ENCODE measurements at regions not wholly inside any gene's neighbourhood (a gene's known extent, or its start where the extent isn't known, plus 50 kb on each side); places are given as distances from the start of the nearest gene placed in this dataset.

DNA sequence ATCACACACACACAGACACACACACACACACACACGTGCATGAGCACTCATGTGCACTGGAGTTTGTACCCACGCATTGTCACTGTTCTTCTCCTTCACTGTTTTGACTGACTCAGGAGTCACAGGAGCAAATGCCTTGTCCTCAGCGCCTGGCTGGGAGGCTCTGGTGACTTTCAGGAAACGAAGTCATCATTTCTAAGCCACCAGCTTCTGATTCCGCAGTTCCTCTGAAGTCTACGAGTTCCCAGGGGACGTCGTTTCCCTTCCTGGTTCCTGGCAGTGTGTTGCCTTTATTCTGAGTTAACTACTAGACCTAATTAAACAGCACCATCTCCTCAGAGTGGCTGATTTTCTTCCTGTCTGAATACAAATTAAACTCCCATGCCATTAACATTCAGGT is 82.2 kb upstream of the PMEPA1 start:
- 48 to 50% methylated on average over 8 of the region's 8 CpGs for WGBS, 2 donors
- Histone ChIP-seq H3K27me3 (no peaks in the 10 kb centered on the region), H3K4me3 (replicated peaks in 1 of 3) (no peak overlapping the region), H3K27ac (no peak overlapping the region), H3K36me3 (no peaks in the 10 kb centered on the region), H3K4me1 (no peaks in the 10 kb centered on the region), H3K9me3 (no peaks in the 10 kb centered on the region)
- intact Hi-C loops (cut with DNase I), result no loop called here
- TF ChIP-seq, protein P1, sequence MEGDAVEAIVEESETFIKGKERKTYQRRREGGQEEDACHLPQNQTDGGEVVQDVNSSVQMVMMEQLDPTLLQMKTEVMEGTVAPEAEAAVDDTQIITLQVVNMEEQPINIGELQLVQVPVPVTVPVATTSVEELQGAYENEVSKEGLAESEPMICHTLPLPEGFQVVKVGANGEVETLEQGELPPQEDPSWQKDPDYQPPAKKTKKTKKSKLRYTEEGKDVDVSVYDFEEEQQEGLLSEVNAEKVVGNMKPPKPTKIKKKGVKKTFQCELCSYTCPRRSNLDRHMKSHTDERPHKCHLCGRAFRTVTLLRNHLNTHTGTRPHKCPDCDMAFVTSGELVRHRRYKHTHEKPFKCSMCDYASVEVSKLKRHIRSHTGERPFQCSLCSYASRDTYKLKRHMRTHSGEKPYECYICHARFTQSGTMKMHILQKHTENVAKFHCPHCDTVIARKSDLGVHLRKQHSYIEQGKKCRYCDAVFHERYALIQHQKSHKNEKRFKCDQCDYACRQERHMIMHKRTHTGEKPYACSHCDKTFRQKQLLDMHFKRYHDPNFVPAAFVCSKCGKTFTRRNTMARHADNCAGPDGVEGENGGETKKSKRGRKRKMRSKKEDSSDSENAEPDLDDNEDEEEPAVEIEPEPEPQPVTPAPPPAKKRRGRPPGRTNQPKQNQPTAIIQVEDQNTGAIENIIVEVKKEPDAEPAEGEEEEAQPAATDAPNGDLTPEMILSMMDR (IDR thresholded peaks at IDR 0.05), result no peak
- TF ChIP-seq POLR2A (IDR thresholded peaks at IDR 0.05), result no peak
- no peak for DNase-seq

- DNase-seq, result no peak
- Histone ChIP-seq H3K27ac (no peak overlapping the region), H3K9me3 (no peaks in the 10 kb centered on the region), H3K27me3 (no peaks in the 10 kb centered on the region), H3K4me1 (no peaks in the 10 kb centered on the region), H3K36me3 (no peaks in the 10 kb centered on the region), H3K4me3 (replicated peaks in 1 of 3) (no peak overlapping the region)
- intact Hi-C loops (cut with DNase I), result no loop called here
- TF ChIP-seq, protein P1 (IDR thresholded peaks at IDR 0.05), result no peak
- no peak for TF ChIP-seq POLR2A (IDR thresholded peaks at IDR 0.05)
- WGBS, 2 donors, result 87 to 92% methylated on average over 15 of the region's 15 CpGs
Measured at GRCh38 chr20:57791178-57791962, 81.6 kb upstream of the PMEPA1 start.

DNA sequence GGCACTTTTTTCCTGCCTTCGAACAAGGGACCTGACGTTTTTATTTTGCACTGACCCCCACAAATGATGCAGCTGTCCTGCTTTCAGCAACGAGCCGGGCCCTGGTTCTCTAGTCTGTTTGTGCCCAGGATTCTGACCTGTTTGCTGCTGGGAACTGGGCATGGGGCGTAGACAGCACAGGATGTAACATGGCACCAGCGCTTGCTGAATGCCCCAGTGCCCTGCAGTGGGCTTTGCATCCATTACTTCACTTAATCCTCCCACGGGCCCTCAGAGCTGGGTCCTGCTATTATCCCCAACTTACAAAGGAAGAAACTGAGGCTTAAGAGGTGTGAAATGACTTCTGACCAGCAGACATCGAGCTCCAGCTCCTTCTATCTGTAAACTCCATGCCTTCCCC is 80.4 kb upstream of the PMEPA1 start:
- DNase-seq, result no peak
- 78 to 86% methylated on average over 8 of the region's 8 CpGs for WGBS, 2 donors

DNA sequence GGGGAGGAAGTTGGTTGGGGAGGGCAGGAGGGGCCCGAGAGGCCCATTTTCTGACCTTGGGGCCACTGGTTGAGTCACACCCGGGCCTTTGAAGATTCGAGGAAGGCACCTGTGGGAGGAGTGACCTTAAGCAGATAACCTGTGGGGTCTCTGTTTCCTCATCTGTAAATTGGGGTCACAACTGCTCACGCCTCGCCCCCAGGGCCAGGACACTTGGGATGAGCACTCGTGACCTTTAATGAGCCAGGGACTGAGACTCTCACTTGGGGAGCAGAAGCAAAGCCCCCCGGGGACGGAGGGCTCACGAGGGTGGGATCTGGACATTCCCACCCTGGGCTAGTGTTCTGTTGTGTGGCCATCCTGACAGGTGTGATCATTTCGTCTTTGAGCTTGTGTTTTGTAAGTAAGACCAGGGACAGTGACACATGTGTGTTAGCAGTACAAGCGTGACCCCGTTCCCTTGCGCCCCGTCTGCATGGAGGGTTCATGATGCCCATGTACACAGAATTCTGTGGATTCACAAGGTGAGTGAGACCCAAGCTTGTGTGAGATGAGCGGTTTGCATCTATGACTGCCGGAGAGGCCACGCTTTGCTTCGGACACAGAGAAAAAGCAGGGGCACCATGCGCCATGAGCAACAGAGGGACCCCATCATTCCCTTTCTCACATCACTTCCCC is 79.3 kb upstream of the PMEPA1 start:
- H3K9me3 ChIP-seq, result no peaks in the 10 kb centered on the region
- H3K27me3 ChIP-seq, result no peaks in the 10 kb centered on the region
- H3K27ac ChIP-seq, result no peak overlapping the region
- WGBS, 2 donors, result 86 to 90% methylated on average over 19 of the region's 19 CpGs
- TF ChIP-seq POLR2A (IDR thresholded peaks at IDR 0.05), result no peak
- TF ChIP-seq, protein P1 (IDR thresholded peaks at IDR 0.05), result no peak
- intact Hi-C loops (cut with DNase I), result no loop called here
- H3K36me3 ChIP-seq, result no peaks in the 10 kb centered on the region
- no peak overlapping the region for H3K4me3 ChIP-seq (replicated peaks in 1 of 3)
- H3K4me1 ChIP-seq, result no peaks in the 10 kb centered on the region
- DNase-seq, result no peak

More for the DNA sequence above, 80.4 kb upstream of the PMEPA1 start:
- no peak overlapping the region for H3K4me3 ChIP-seq (replicated peaks in 1 of 3)
- no peaks in the 10 kb centered on the region for H3K9me3 ChIP-seq
- H3K27me3 ChIP-seq, result no peaks in the 10 kb centered on the region
- H3K27ac ChIP-seq, result no peak overlapping the region
- TF ChIP-seq POLR2A (IDR thresholded peaks at IDR 0.05), result no peak
- TF ChIP-seq, protein P1 (IDR thresholded peaks at IDR 0.05), result no peak
- intact Hi-C loops (cut with DNase I), result no loop called here
- no peaks in the 10 kb centered on the region for H3K4me1 ChIP-seq
- H3K36me3 ChIP-seq, result no peaks in the 10 kb centered on the region
